22Rv1 (cell line): ENCODE measurements at regions not wholly inside any gene's neighbourhood (a gene's known extent, or its start where the extent isn't known, plus 50 kb on each side); places are given as distances from the start of the nearest gene placed in this dataset.

ENCODE experiments used
- CTCF ChIP-seq: fragments of 450-650 bp; IDR thresholded peaks from 2 replicates; pipeline ENCODE4 v1.5.1; 2017; ENCODE audit warnings: mild to moderate bottlenecking
- ZFX ChIP-seq: fragments of 450-650 bp; IDR thresholded peaks from 2 replicates; pipeline ENCODE4 v1.6.1; 2017; ENCODE audit warnings: antibody characterized with exemption, borderline replicate concordance

GRCh38 chr16:65751622-65752521 lies 614.6 kb upstream of the CDH5 start:
- TF ChIP-seq CTCF (no peak), ZFX (no peak)
